K562 (cell line): ENCODE measurements at regions not wholly inside any gene's neighbourhood (a gene's known extent, or its start where the extent isn't known, plus 50 kb on each side); places are given as distances from the start of the nearest gene placed in this dataset.

Experiments used
- C11orf30 ChIP-seq: fragments of 450-650 bp; IDR thresholded peaks from 2 replicates; pipeline ENCODE4 v1.6.1; 2016; ENCODE audit warnings: low read depth, mild to moderate bottlenecking
- CTCFL ChIP-seq: IDR thresholded peaks from 2 replicates; pipeline ENCODE4 v1.6.1; 2011; ENCODE audit warnings: borderline replicate concordance, low read depth, mild to moderate bottlenecking, moderate library complexity, low read length; ENCODE audit not compliant: insufficient read depth, poor library complexity, severe bottlenecking
- KDM4B ChIP-seq, 2 experiments: fragments of 450-650 bp in 1 of 2; sonication (generic) in 1 of 2; IDR thresholded peaks; 2 replicates each; pipeline ENCODE4 v1.6.1; 2016 to 2017; ENCODE audit warnings: borderline replicate concordance in 2 of 2, antibody characterized with exemption in 1 of 2, low read depth in 1 of 2, mild to moderate bottlenecking in 1 of 2
- MAFG ChIP-seq: fragments of 450-650 bp; conservative IDR thresholded peaks from 2 replicates; pipeline ENCODE4 v1.6.1; 2016; ENCODE audit warnings: missing genetic modification characterization, missing compliant biosample characterization
- MTA2 ChIP-seq: fragments of 450-650 bp; IDR thresholded peaks from 2 replicates; pipeline ENCODE4 v1.6.1; 2016; ENCODE audit warnings: low read depth
- MYNN ChIP-seq, 2 experiments: sonication (generic); formaldehyde crosslinking in 1 of 2; IDR thresholded peaks; 2 replicates each; pipeline versions ENCODE4 v1.5.0 to v1.6.1; 2016 to 2020; ENCODE audit warnings: antibody characterized with exemption in 1 of 2, missing genetic modification reagents in 1 of 2
- PTBP1 ChIP-seq: fragments of 200-400 bp; formaldehyde crosslinking; IDR thresholded peaks from 2 replicates; pipeline ENCODE4 v1.6.1; 2017; ENCODE audit warnings: low read depth, low read length
- SMARCB1 ChIP-seq: IDR thresholded peaks from 2 replicates; pipeline ENCODE4 v1.6.1; 2011; ENCODE audit warnings: improper control_type of control experiment, low read depth; ENCODE audit not compliant: insufficient read length
- SPI1 ChIP-seq: IDR thresholded peaks from 2 replicates; pipeline ENCODE4 v1.6.1; 2011; ENCODE audit warnings: low read depth, low read length, control low read depth, borderline replicate concordance
- SUPT5H ChIP-seq: fragments of 450-650 bp; IDR thresholded peaks from 2 replicates; pipeline ENCODE4 v1.6.1; 2016
- ZNF316 ChIP-seq: fragments of 450-650 bp; IDR thresholded peaks from 2 replicates; pipeline ENCODE4 v1.6.1; 2016
- ZNF592 ChIP-seq: fragments of 450-650 bp; IDR thresholded peaks from 2 replicates; pipeline ENCODE4 v1.6.1; 2017; ENCODE audit warnings: antibody characterized with exemption, mild to moderate bottlenecking
- TF ChIP-seq, protein P1 (sequence below): sonication (generic); formaldehyde crosslinking; IDR thresholded peaks from 2 replicates; pipeline ENCODE4 v1.8.1; 2023; ENCODE audit warnings: mild to moderate bottlenecking, missing genetic modification reagents, moderate library complexity
- TF ChIP-seq, protein P2 (sequence below): fragments of 450-650 bp; formaldehyde crosslinking; IDR thresholded peaks from 2 replicates; pipeline ENCODE4 v1.4.0; 2022; ENCODE audit warnings: mild to moderate bottlenecking, moderate library complexity

- TF ChIP-seq, protein P1, sequence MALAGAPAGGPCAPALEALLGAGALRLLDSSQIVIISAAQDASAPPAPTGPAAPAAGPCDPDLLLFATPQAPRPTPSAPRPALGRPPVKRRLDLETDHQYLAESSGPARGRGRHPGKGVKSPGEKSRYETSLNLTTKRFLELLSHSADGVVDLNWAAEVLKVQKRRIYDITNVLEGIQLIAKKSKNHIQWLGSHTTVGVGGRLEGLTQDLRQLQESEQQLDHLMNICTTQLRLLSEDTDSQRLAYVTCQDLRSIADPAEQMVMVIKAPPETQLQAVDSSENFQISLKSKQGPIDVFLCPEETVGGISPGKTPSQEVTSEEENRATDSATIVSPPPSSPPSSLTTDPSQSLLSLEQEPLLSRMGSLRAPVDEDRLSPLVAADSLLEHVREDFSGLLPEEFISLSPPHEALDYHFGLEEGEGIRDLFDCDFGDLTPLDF (CRISPR knock-in tag): no peak
- TF ChIP-seq KDM4B (IDR thresholded peaks at IDR 0.05; ENCODE audit: borderline replicate concordance in 2 of 2, low read depth in 1 of 2) (no peak), SPI1 (no peak), C11orf30 (0 out of 2 replicates have a peak, but pooled peaks have one; percentile 11), ZNF592 (no peak), PTBP1 (no peak), SUPT5H (no peak), MTA2 (no peak), MAFG (tag) (peak; percentile 41; the same call in 1 of the 2 replicates), CTCFL (no peak), SMARCB1 (no peak), ZNF316 (peak; percentile 72; the same call in 1 of the 2 replicates), MYNN (IDR thresholded peaks at IDR 0.05) (no peak), MYNN (CRISPR knock-in tag; IDR thresholded peaks at IDR 0.05) (no peak)
- TF ChIP-seq, protein P2, sequence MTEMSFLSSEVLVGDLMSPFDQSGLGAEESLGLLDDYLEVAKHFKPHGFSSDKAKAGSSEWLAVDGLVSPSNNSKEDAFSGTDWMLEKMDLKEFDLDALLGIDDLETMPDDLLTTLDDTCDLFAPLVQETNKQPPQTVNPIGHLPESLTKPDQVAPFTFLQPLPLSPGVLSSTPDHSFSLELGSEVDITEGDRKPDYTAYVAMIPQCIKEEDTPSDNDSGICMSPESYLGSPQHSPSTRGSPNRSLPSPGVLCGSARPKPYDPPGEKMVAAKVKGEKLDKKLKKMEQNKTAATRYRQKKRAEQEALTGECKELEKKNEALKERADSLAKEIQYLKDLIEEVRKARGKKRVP (CRISPR knock-in tag): no peak
Observed at GRCh38 chr17:54694287-54694887, 206.3 kb upstream of the TOM1L1 start (continued).
